Renal cortex interstitium (tissue), 11 donors: ENCODE measurements at regions not wholly inside any gene's neighbourhood (a gene's known extent, or its start where the extent isn't known, plus 50 kb on each side); places are given as distances from the start of the nearest gene placed in this dataset.

Source experiments
- DNase-seq, 11 donors: peaks; one replicate each; pipeline ENCODE4 v3.0.0-alpha.2; 2013; ENCODE audit warnings: low read depth in 9 of 11, low spot score in 4 of 11; ENCODE audit errors: extremely low read depth in 1 of 11

GRCh38 chr3:132841621-132842020, 119.4 kb upstream of the NPHP3 start:
- DNase-seq = no peak

- no peak for DNase-seq
Measured at GRCh38 chr3:132840201-132840700, 118.0 kb upstream of the NPHP3 start.

GRCh38 chr3:132838477-132838876, 116.3 kb upstream of the NPHP3 start:
- no peak for DNase-seq

GRCh38 chr3:132837615-132838014, 115.4 kb upstream of the NPHP3 start:
- no peak for DNase-seq

- DNase-seq = no peak
Measured at GRCh38 chr3:132834356-132834755, 112.1 kb upstream of the NPHP3 start.

GRCh38 chr3:132829101-132829500, 106.9 kb upstream of the NPHP3 start:
- DNase-seq = no peak

GRCh38 chr3:132822837-132823236, 100.6 kb upstream of the NPHP3 start:
- DNase-seq = no peak

- no peak for DNase-seq
Measured at GRCh38 chr3:132822266-132822665, 100.1 kb upstream of the NPHP3 start.

GRCh38 chr3:132821314-132821713, 99.1 kb upstream of the NPHP3 start:
- DNase-seq = no peak

- DNase-seq = no peak
Measured at GRCh38 chr3:132818251-132818650, 96.0 kb upstream of the NPHP3 start.

- DNase-seq = no peak
Measured at GRCh38 chr3:132817646-132818177, 95.5 kb upstream of the NPHP3 start.

- DNase-seq = no peak
Measured at GRCh38 chr3:132805071-132805470, 82.9 kb upstream of the NPHP3 start.

GRCh38 chr3:132804498-132804897, 82.3 kb upstream of the NPHP3 start:
- no peak for DNase-seq

GRCh38 chr3:132803889-132804288, 81.7 kb upstream of the NPHP3 start:
- DNase-seq = no peak

- peak in 1 of 11 donors; percentile 11 for DNase-seq
Measured at GRCh38 chr3:132800958-132801357, 78.7 kb upstream of the NPHP3 start.

- DNase-seq = no peak
Measured at GRCh38 chr3:132790806-132791205, 68.6 kb upstream of the NPHP3 start.

- DNase-seq = no peak
Measured at GRCh38 chr3:132789959-132790358, 67.8 kb upstream of the NPHP3 start.

GRCh38 chr3:132788301-132788671, 66.1 kb upstream of the NPHP3 start:
- DNase-seq = no peak

GRCh38 chr3:132787616-132788300, 65.5 kb upstream of the NPHP3 start:
- peak in 1 of 11 donors; percentile 3 for DNase-seq

- no peak for DNase-seq
Measured at GRCh38 chr3:132786890-132787289, 64.7 kb upstream of the NPHP3 start.

- no peak for DNase-seq
Measured at GRCh38 chr3:132785292-132785691, 63.1 kb upstream of the NPHP3 start.
